ENCODE measurements at regions not wholly inside any gene's neighbourhood (a gene's known extent, or its start where the extent isn't known, plus 50 kb on each side); places are given as distances from the start of the nearest gene placed in this dataset.

GRCh38 chrX:113770071-113770470, 813.8 kb upstream of the HTR2C start:
- WGBS, 2 experiments (ENCODE audit: insufficient coverage in 2 of 2), result 100% methylated on average over 1 of the region's 4 CpGs; no CpG with 5 or more reads in 1 of the 2 experiments
- H3K36me3 ChIP-seq (ENCODE audit: control insufficient read depth, insufficient read depth, low read length), result no peaks in the 10 kb centered on the region
- H3K27ac ChIP-seq (ENCODE audit: low read depth, low read length, severe bottlenecking), result no peak overlapping the region
- H3K4me3 ChIP-seq (ENCODE audit: extremely low read depth, insufficient read depth, low read length, poor library complexity, severe bottlenecking), result no peak overlapping the region
- no peaks in the 10 kb centered on the region for H3K4me1 ChIP-seq (ENCODE audit: control insufficient read depth, insufficient read depth, low read length, poor library complexity, severe bottlenecking)
- H3K9me3 ChIP-seq (ENCODE audit: control insufficient read depth, low read length), result no peaks in the 10 kb centered on the region

GRCh38 chrX:113759422-113759821, 824.5 kb upstream of the HTR2C start:
- H3K36me3 ChIP-seq (ENCODE audit: control insufficient read depth, insufficient read depth, low read length), result no peaks in the 10 kb centered on the region
- H3K4me1 ChIP-seq (ENCODE audit: control insufficient read depth, insufficient read depth, low read length, poor library complexity, severe bottlenecking), result no peaks in the 10 kb centered on the region
- no peak overlapping the region for H3K27ac ChIP-seq (ENCODE audit: low read depth, low read length, severe bottlenecking)
- WGBS, 2 experiments (ENCODE audit: insufficient coverage in 2 of 2), result no CpG with 5 or more reads among the region's 2 CpGs
- H3K4me3 ChIP-seq (ENCODE audit: extremely low read depth, insufficient read depth, low read length, poor library complexity, severe bottlenecking), result no peak overlapping the region
- H3K9me3 ChIP-seq (ENCODE audit: control insufficient read depth, low read length), result no peaks in the 10 kb centered on the region

GRCh38 chrX:113747274-113747973, 836.5 kb upstream of the HTR2C start:
- no peak overlapping the region for H3K4me3 ChIP-seq (ENCODE audit: extremely low read depth, insufficient read depth, low read length, poor library complexity, severe bottlenecking)
- no peak overlapping the region for H3K27ac ChIP-seq (ENCODE audit: low read depth, low read length, severe bottlenecking)
- no CpG with 5 or more reads among the region's 1 CpG for WGBS, 2 experiments (ENCODE audit: insufficient coverage in 2 of 2)
- no peaks in the 10 kb centered on the region for H3K36me3 ChIP-seq (ENCODE audit: control insufficient read depth, insufficient read depth, low read length)
- no peaks in the 10 kb centered on the region for H3K4me1 ChIP-seq (ENCODE audit: control insufficient read depth, insufficient read depth, low read length, poor library complexity, severe bottlenecking)
- no peaks in the 10 kb centered on the region for H3K9me3 ChIP-seq (ENCODE audit: control insufficient read depth, low read length)

- Histone ChIP-seq H3K27ac (ENCODE audit: low read depth, low read length, severe bottlenecking) (no peak overlapping the region), H3K4me3 (ENCODE audit: extremely low read depth, insufficient read depth, low read length, poor library complexity, severe bottlenecking) (no peak overlapping the region), H3K4me1 (ENCODE audit: control insufficient read depth, insufficient read depth, low read length, poor library complexity, severe bottlenecking) (no peaks in the 10 kb centered on the region), H3K9me3 (ENCODE audit: control insufficient read depth, low read length) (no peaks in the 10 kb centered on the region), H3K36me3 (ENCODE audit: control insufficient read depth, insufficient read depth, low read length) (no peaks in the 10 kb centered on the region)
- no CpG with 5 or more reads among the region's 1 CpG for WGBS, 2 experiments (ENCODE audit: insufficient coverage in 2 of 2)
Measured at GRCh38 chrX:113743069-113743468, 840.8 kb upstream of the HTR2C start.

GRCh38 chrX:113741744-113742143, 842.1 kb upstream of the HTR2C start:
- no peak overlapping the region for H3K27ac ChIP-seq (ENCODE audit: low read depth, low read length, severe bottlenecking)
- H3K4me3 ChIP-seq (ENCODE audit: extremely low read depth, insufficient read depth, low read length, poor library complexity, severe bottlenecking), result no peak overlapping the region
- H3K4me1 ChIP-seq (ENCODE audit: control insufficient read depth, insufficient read depth, low read length, poor library complexity, severe bottlenecking), result no peaks in the 10 kb centered on the region
- WGBS, 2 experiments (ENCODE audit: insufficient coverage in 2 of 2), result 0 to 33% methylated on average over 1 of the region's 2 CpGs
- no peaks in the 10 kb centered on the region for H3K9me3 ChIP-seq (ENCODE audit: control insufficient read depth, low read length)
- no peaks in the 10 kb centered on the region for H3K36me3 ChIP-seq (ENCODE audit: control insufficient read depth, insufficient read depth, low read length)

GRCh38 chrX:113728937-113729336, 854.9 kb upstream of the HTR2C start:
- H3K27ac ChIP-seq (ENCODE audit: low read depth, low read length, severe bottlenecking), result no peak overlapping the region
- 100% methylated on average over 1 of the region's 2 CpGs; no CpG with 5 or more reads in 1 of the 2 experiments for WGBS, 2 experiments (ENCODE audit: insufficient coverage in 2 of 2)
- no peaks in the 10 kb centered on the region for H3K9me3 ChIP-seq (ENCODE audit: control insufficient read depth, low read length)
- no peak overlapping the region for H3K4me3 ChIP-seq (ENCODE audit: extremely low read depth, insufficient read depth, low read length, poor library complexity, severe bottlenecking)
- no peaks in the 10 kb centered on the region for H3K4me1 ChIP-seq (ENCODE audit: control insufficient read depth, insufficient read depth, low read length, poor library complexity, severe bottlenecking)
- no peaks in the 10 kb centered on the region for H3K36me3 ChIP-seq (ENCODE audit: control insufficient read depth, insufficient read depth, low read length)

- Histone ChIP-seq H3K4me3 (ENCODE audit: extremely low read depth, insufficient read depth, low read length, poor library complexity, severe bottlenecking) (no peak overlapping the region), H3K9me3 (ENCODE audit: control insufficient read depth, low read length) (no peaks in the 10 kb centered on the region), H3K27ac (ENCODE audit: low read depth, low read length, severe bottlenecking) (no peak overlapping the region), H3K4me1 (ENCODE audit: control insufficient read depth, insufficient read depth, low read length, poor library complexity, severe bottlenecking) (no peaks in the 10 kb centered on the region), H3K36me3 (ENCODE audit: control insufficient read depth, insufficient read depth, low read length) (no peaks in the 10 kb centered on the region)
- no CpG with 5 or more reads among the region's 3 CpGs for WGBS, 2 experiments (ENCODE audit: insufficient coverage in 2 of 2)
Measured at GRCh38 chrX:113726898-113727297, 857.0 kb upstream of the HTR2C start.

GRCh38 chrX:113726466-113726865, 857.4 kb upstream of the HTR2C start:
- no peaks in the 10 kb centered on the region for H3K4me1 ChIP-seq (ENCODE audit: control insufficient read depth, insufficient read depth, low read length, poor library complexity, severe bottlenecking)
- H3K9me3 ChIP-seq (ENCODE audit: control insufficient read depth, low read length), result no peaks in the 10 kb centered on the region
- H3K36me3 ChIP-seq (ENCODE audit: control insufficient read depth, insufficient read depth, low read length), result no peaks in the 10 kb centered on the region
- WGBS, 2 experiments (ENCODE audit: insufficient coverage in 2 of 2), result 96 to 100% methylated on average over 2 to 3 of the region's 4 CpGs
- H3K4me3 ChIP-seq (ENCODE audit: extremely low read depth, insufficient read depth, low read length, poor library complexity, severe bottlenecking), result no peak overlapping the region
- no peak overlapping the region for H3K27ac ChIP-seq (ENCODE audit: low read depth, low read length, severe bottlenecking)

GRCh38 chrX:113726009-113726408, 857.9 kb upstream of the HTR2C start:
- no peak overlapping the region for H3K4me3 ChIP-seq (ENCODE audit: extremely low read depth, insufficient read depth, low read length, poor library complexity, severe bottlenecking)
- H3K27ac ChIP-seq (ENCODE audit: low read depth, low read length, severe bottlenecking), result no peak overlapping the region
- no peaks in the 10 kb centered on the region for H3K9me3 ChIP-seq (ENCODE audit: control insufficient read depth, low read length)
- no peaks in the 10 kb centered on the region for H3K4me1 ChIP-seq (ENCODE audit: control insufficient read depth, insufficient read depth, low read length, poor library complexity, severe bottlenecking)
- no peaks in the 10 kb centered on the region for H3K36me3 ChIP-seq (ENCODE audit: control insufficient read depth, insufficient read depth, low read length)
- 100% methylated on average over 1 of the region's 3 CpGs; no CpG with 5 or more reads in 1 of the 2 experiments for WGBS, 2 experiments (ENCODE audit: insufficient coverage in 2 of 2)

- Histone ChIP-seq H3K4me3 (ENCODE audit: extremely low read depth, insufficient read depth, low read length, poor library complexity, severe bottlenecking) (no peak overlapping the region), H3K4me1 (ENCODE audit: control insufficient read depth, insufficient read depth, low read length, poor library complexity, severe bottlenecking) (no peaks in the 10 kb centered on the region), H3K27ac (ENCODE audit: low read depth, low read length, severe bottlenecking) (no peak overlapping the region), H3K9me3 (ENCODE audit: control insufficient read depth, low read length) (no peaks in the 10 kb centered on the region), H3K36me3 (ENCODE audit: control insufficient read depth, insufficient read depth, low read length) (no peaks in the 10 kb centered on the region)
- WGBS, 2 experiments (ENCODE audit: insufficient coverage in 2 of 2), result 85 to 100% methylated on average over 1 to 2 of the region's 3 CpGs
Measured at GRCh38 chrX:113699939-113700338, 859.3 kb upstream of the AMOT start.

- no peaks in the 10 kb centered on the region for H3K4me1 ChIP-seq (ENCODE audit: control insufficient read depth, insufficient read depth, low read length, poor library complexity, severe bottlenecking)
- H3K4me3 ChIP-seq (ENCODE audit: extremely low read depth, insufficient read depth, low read length, poor library complexity, severe bottlenecking), result no peak overlapping the region
- H3K9me3 ChIP-seq (ENCODE audit: control insufficient read depth, low read length), result no peaks in the 10 kb centered on the region
- WGBS, 2 experiments (ENCODE audit: insufficient coverage in 2 of 2), result no CpG with 5 or more reads among the region's 1 CpG
- H3K27ac ChIP-seq (ENCODE audit: low read depth, low read length, severe bottlenecking), result no peak overlapping the region
- H3K36me3 ChIP-seq (ENCODE audit: control insufficient read depth, insufficient read depth, low read length), result no peaks in the 10 kb centered on the region
Measured at GRCh38 chrX:113675278-113675677, 834.6 kb upstream of the AMOT start.
